ENCODE measurements at regions not wholly inside any gene's neighbourhood (a gene's known extent, or its start where the extent isn't known, plus 50 kb on each side); places are given as distances from the start of the nearest gene placed in this dataset.

DNA sequence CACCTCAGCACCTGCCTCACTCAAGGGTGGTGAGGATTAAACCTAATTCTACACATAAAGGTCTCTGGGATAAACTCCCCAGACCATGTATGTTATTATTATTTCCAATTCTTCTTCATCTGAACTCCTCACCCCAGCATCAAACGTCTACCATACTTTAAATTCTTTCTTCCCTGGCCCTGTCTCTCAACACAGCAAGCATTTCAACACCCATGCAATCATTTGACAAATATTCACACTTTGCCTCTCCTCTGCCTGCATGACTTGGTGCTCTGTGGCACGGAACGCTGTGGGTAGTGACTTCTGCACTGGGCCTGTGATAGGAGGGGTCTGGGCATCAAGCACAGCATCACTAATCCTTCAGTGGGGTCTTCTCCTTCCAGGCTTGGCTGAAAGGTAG lies 490.8 kb downstream of the TNS3 start:
- H3K4me1 ChIP-seq (ENCODE audit: control insufficient read depth, insufficient read depth, low read length): no peaks in the 10 kb centered on the region
- 0% methylated on average over 3 of the region's 3 CpGs for WGBS (ENCODE audit: insufficient coverage, insufficient replicate concordance, low lambda C conversion rate, missing lambda C conversion rate)
- SMC1A ChIA-PET (ENCODE audit: uncharacterized antibody, unreplicated experiment): interaction anchor here (0.6 to 1.0 kb wide), 2 partner anchors 11 to 735 kb away, joined by 3 to 4 read pairs; no protein-coding TSS in a partner anchor
- intact Hi-C loops (cut with micrococcal nuclease; ENCODE audit: unreplicated experiment): no loop called here
- FAIRE-seq (no peak), ATAC-seq (no peak), DNase-seq (ENCODE audit: low read depth, low spot score) (no peak)
- no peaks in the 10 kb centered on the region for H3K27me3 ChIP-seq (replicated peaks in 1 of 2; ENCODE audit: control insufficient read depth in 2 of 2, insufficient read depth in 2 of 2, low read length in 1 of 2)
- TF ChIP-seq SUZ12 (IDR thresholded peaks at IDR 0.05; ENCODE audit: unreplicated experiment) (no peak), NR2C2 (IDR thresholded peaks at IDR 0.05; ENCODE audit: borderline replicate concordance, control insufficient read depth, insufficient read length, low read depth) (no peak), EP300 (IDR thresholded peaks at IDR 0.05; ENCODE audit: borderline replicate concordance in 1 of 2, control insufficient read depth in 1 of 2, low read depth in 2 of 2, low read length in 2 of 2) (no peak), TAF1 (IDR thresholded peaks at IDR 0.05; ENCODE audit: borderline replicate concordance, low read depth, low read length) (no peak), BRCA1 (IDR thresholded peaks at IDR 0.05; ENCODE audit: low read depth, low read length) (no peak), FOS (IDR thresholded peaks at IDR 0.05; ENCODE audit: borderline replicate concordance, extremely low read depth, insufficient read length) (no peak), LARP7 (IDR thresholded peaks at IDR 0.05) (no peak), MTA3 (IDR thresholded peaks at IDR 0.05; ENCODE audit: borderline replicate concordance, low read length) (no peak), FOXM1 (IDR thresholded peaks at IDR 0.05; ENCODE audit: low read depth, low read length) (no peak), CREM (IDR thresholded peaks at IDR 0.05; ENCODE audit: low read depth) (no peak)
- no peaks in the 10 kb centered on the region for H3K36me3 ChIP-seq (ENCODE audit: control insufficient read depth in 2 of 2, insufficient read depth in 2 of 2, low read length in 1 of 2)
- no peak overlapping the region for H3K4me3 ChIP-seq
- no TSS peak for BruUV-seq (replicated peaks)
- H3K9me3 ChIP-seq (replicated peaks; ENCODE audit: control insufficient read depth, insufficient read depth, low read length): no peaks in the 10 kb centered on the region
- RAD21 ChIA-PET (ENCODE audit: unreplicated experiment): interaction anchor here (0.5 to 1.7 kb wide), 2 partner anchors 79 to 89 kb away, joined by 3 read pairs; no protein-coding TSS in a partner anchor
- CTCF ChIA-PET: interaction anchor here (0.5 to 3.9 kb wide), 9 partner anchors 9 to 1219 kb away, joined by 3 to 19 read pairs (median 4); no protein-coding TSS in a partner anchor
- H3K79me2 ChIP-seq (ENCODE audit: control insufficient read depth, insufficient read depth, low read length): no peaks in the 10 kb centered on the region
- H3K27ac ChIP-seq (ENCODE audit: control insufficient read depth, insufficient read depth): no peak overlapping the region
- H2AFZ ChIP-seq (ENCODE audit: control insufficient read depth, low read depth, low read length): no peak overlapping the region
- no peaks in the 10 kb centered on the region for H4K20me1 ChIP-seq (ENCODE audit: control insufficient read depth, insufficient read depth)
- in situ Hi-C loops (cut with MboI): loop anchor here (25.0 kb wide), 1 partner anchor 729 kb away; no protein-coding TSS in a partner anchor
- H3K9ac ChIP-seq (ENCODE audit: control insufficient read depth, insufficient read depth, low read length): no peak overlapping the region
- no peak overlapping the region for H3K4me2 ChIP-seq (ENCODE audit: control insufficient read depth, insufficient read depth)
- POLR2A ChIA-PET: no interaction called here
